Left renal pelvis (tissue), 4 donors: ENCODE measurements at regions not wholly inside any gene's neighbourhood (a gene's known extent, or its start where the extent isn't known, plus 50 kb on each side); places are given as distances from the start of the nearest gene placed in this dataset.
"Not testable (repeated sequence)": the region's sequence is repeated elsewhere in the genome, so short reads cannot be mapped to it uniquely, and the experiment has no call there.

Experiments
- DNase-seq, 4 donors: peaks; one replicate each; pipeline ENCODE4 v3.0.0-alpha.2; 2013; ENCODE audit warnings: low read depth in 4 of 4, low spot score in 3 of 4

DNA sequence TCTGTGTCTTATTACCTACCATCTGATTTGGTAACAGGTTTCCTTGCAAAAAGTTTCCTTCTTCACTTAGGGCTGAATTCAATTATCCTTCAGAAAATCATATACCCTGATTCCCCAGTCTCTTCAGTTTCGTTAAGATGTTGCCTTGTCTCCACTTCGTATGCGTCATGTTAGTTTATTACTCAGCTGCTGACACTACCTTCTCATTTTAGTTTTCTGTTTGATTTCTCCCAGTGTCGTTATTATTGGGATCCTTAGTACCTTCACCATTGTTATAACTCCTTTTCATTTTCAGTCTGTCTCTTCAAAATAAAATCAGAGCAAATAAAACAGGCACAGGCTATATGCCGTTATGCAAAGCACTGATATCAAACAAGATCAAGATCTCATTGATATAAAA is 87.5 kb upstream of the RBPJ start:
- DNase-seq, result no peak

- no peak for DNase-seq
Observed at GRCh38 chr4:26235500-26235899, 85.3 kb upstream of the RBPJ start.

- no peak for DNase-seq
Observed at GRCh38 chr4:26237916-26238315, 82.9 kb upstream of the RBPJ start.

DNA sequence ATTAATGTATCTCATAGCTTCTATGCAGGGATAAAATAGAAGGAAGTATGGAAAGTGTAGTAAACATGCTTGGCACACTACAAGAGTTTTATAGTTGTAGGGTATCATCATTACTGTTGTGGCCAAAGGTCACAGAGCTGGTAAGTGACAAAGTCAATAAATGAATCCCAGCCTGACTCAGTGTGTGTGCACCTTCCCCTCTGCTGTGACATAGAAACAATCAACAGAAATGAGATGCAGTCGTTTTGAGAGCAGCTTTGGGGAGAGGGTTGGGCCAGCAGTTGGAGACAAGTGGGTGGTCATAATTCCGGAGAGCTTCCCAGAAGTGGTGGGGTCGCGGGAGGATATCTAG is 82.4 kb upstream of the RBPJ start:
- DNase-seq, result no peak

- no peak for DNase-seq
Observed at GRCh38 chr4:26238778-26239679, 81.8 kb upstream of the RBPJ start.

DNA sequence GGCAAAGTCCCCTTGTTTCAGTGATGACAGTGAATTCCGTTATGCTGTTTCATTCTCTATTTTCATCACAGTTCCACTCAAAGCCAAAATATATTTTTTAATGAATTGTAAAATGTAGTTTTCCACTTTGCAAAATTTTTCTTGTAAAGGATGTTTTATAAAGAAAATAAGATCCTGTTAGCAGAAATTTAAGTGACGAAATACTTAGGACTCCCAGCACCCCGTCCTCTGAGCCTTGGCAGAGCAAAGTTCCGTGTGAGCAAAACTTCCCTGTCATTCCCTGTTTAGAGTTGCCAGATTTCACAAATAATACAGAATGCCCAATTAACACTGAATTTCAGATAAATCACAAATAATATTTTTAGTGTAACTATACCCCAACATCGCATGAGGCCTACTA is 81.0 kb upstream of the RBPJ start:
- no peak for DNase-seq

DNA sequence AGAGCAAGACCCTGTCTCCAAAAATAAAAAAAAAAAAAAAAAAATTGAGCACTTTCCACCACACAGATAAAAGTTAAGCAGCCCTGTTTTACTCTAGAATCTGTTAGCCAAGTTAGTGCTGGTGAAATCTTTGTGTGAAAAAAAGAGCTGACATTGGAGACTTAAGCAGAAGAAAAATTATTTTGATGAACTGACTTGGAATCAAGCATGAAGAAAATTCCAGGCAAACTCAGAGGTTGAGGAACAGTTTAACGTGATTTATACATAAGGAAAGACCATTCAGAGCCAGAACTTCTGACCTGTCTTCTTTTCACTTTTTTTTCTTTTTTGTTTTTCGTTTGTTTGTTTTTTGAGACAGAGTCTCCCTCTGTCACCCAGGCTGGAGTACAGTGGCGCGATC is 79.6 kb upstream of the RBPJ start:
- DNase-seq, result no peak

GRCh38 chr4:26242451-26242850 is 78.4 kb upstream of the RBPJ start:
- DNase-seq, result no peak

DNA sequence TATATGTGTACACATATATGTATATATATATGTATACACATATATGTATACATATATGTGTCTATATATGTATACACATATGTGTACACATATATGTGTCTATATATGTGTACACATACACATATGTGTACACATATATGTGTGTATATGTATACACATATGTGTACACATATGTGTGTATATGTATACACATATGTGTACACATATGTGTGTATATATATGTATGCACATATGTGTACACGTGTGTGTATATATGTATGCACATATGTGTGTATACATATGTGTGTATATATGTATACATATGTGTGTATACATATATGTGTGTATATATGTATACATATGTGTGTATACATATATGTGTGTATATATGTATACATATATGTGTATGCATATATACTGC is 76.7 kb upstream of the RBPJ start:
- DNase-seq, result not testable (repeated sequence)

GRCh38 chr4:26248647-26249046 is 72.2 kb upstream of the RBPJ start:
- peak in 2 of 4 donors; percentile 44 to 61 for DNase-seq

GRCh38 chr4:26252349-26253025 is 68.3 kb upstream of the RBPJ start:
- no peak for DNase-seq

DNA sequence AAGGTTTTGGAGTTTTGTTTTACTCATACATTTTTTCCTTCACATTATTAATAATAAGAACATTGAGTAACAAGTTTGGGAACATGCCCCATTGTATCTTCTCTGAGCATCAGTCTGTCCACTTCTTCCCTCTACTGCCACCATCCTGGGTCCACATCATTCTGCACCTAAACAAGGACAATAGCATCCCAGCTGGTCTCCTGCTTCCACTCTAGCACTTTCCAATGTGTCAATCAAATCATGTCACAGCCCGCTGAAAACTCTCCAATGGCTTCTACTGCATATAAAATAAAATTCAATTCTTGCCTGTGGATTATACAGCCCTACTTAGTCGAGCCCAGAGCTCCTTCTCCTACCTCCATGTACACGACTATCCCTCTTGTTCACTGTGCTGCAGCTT is 66.8 kb upstream of the RBPJ start:
- DNase-seq, result no peak

DNA sequence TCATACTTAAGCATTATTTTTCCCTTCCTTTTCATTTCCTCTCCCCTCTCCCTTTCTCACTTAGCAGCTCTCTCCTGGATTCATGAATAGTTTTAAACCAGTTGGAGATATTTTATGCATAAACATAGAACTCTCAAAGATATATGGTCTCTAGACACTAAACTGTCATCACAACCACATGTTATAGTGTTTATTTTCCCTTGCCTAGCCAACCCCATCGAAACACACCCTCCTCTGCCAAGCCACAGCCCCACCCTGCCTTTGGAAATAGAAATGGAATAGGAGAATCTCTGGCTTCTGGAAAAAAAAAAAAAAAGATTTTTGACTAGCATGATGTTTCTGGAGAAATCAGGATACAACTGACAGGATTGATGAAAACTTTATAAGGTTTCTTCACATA is 64.8 kb upstream of the RBPJ start:
- DNase-seq, result no peak

- DNase-seq, result not testable (repeated sequence)
Observed at GRCh38 chr4:26257444-26257843, 63.4 kb upstream of the RBPJ start.

GRCh38 chr4:26257850-26258249 is 63.0 kb upstream of the RBPJ start:
- no peak for DNase-seq

- no peak for DNase-seq
Observed at GRCh38 chr4:26260571-26260970, 60.2 kb upstream of the RBPJ start.

DNA sequence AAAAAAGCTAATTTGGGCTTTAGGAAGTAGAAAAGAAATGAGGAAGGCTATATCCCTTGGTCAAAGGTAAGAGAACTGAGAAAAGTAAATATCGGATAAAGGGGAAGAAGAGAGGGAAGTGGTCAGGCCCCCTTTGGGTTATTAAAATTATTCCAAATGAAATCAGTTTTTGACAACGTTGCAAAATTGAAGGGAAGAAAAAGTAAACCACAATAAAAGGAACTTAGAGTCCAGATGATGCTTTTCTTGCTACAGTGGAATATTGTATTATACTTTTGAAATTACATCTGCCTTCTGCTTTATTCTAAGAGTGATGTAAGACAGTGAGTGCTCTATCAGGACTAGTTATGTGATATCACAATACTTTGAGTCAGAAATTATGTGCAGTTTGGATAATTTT is 59.4 kb upstream of the RBPJ start:
- DNase-seq, result no peak

DNA sequence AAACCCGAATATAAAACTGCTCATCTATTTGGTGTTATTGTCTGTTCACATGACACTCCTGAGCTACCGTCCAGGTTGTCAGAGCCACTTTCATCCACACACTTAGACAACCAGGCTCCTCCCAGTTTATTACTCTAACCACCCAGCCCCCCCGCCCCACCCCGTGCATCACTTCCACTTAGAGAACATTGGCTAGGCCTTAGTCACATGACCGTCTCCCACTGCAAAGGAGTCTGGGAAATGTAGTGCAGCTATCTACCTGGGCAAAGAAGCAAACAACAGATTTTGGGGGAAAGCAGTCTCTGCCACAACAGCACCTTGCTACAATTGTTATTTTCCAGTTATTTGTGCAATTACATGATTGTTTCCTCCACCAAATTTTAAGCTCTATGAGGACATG is 57.6 kb upstream of the RBPJ start:
- no peak for DNase-seq

GRCh38 chr4:26264109-26264508 is 56.7 kb upstream of the RBPJ start:
- no peak for DNase-seq

- no peak for DNase-seq
Observed at GRCh38 chr4:26267087-26267486, 53.7 kb upstream of the RBPJ start.

DNA sequence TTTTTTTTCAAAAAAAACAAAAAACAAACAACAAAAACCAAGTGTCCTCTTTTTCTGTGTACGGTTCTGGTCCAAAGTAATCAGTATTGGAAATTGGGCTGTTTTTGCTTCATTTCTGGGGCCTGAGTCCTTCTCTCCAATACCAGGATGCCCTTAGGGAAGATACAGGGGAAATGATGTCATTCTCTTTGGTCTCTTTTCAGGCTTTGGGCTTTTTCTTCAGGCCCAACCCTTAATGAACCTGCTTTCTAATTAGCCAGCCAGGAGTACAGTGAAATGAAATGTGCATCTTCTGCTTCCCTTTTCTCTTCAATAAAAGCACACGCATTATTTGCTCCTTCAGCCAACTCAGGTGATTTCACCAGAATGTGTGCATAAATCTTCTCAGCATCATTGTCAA is 52.6 kb upstream of the RBPJ start:
- no peak for DNase-seq

- no peak for DNase-seq
Observed at GRCh38 chr4:26269038-26269437, 51.8 kb upstream of the RBPJ start.
